ENCODE measurements at regions not wholly inside any gene's neighbourhood (a gene's known extent, or its start where the extent isn't known, plus 50 kb on each side); places are given as distances from the start of the nearest gene placed in this dataset.

GRCh38 chr4:10974371-10974770 is 289.8 kb upstream of the CLNK start:
- no peak for DNase-seq

GRCh38 chr4:10973686-10974085 is 289.1 kb upstream of the CLNK start:
- no peak for DNase-seq

GRCh38 chr4:10971800-10972401 is 287.3 kb upstream of the CLNK start:
- no peak for DNase-seq

- DNase-seq, result no peak
Observed at GRCh38 chr4:10965196-10965595, 280.6 kb upstream of the CLNK start.

GRCh38 chr4:10963958-10964703 is 279.6 kb upstream of the CLNK start:
- DNase-seq, result no peak

GRCh38 chr4:10963241-10963640 is 278.7 kb upstream of the CLNK start:
- no peak for DNase-seq

- no peak for DNase-seq
Observed at GRCh38 chr4:10962246-10962645, 277.7 kb upstream of the CLNK start.

- DNase-seq, result no peak
Observed at GRCh38 chr4:10960389-10960788, 275.8 kb upstream of the CLNK start.

- DNase-seq, result no peak
Observed at GRCh38 chr4:10959586-10959985, 275.0 kb upstream of the CLNK start.

- no peak for DNase-seq
Observed at GRCh38 chr4:10958226-10958856, 273.8 kb upstream of the CLNK start.

GRCh38 chr4:10951306-10951705 is 266.7 kb upstream of the CLNK start:
- DNase-seq, result no peak

- DNase-seq, result no peak
Observed at GRCh38 chr4:10949039-10949733, 264.6 kb upstream of the CLNK start.

- no peak for DNase-seq
Observed at GRCh38 chr4:10947898-10948297, 263.3 kb upstream of the CLNK start.

GRCh38 chr4:10944321-10944720 is 259.8 kb upstream of the CLNK start:
- no peak for DNase-seq

- no peak for DNase-seq
Observed at GRCh38 chr4:10942156-10942555, 257.6 kb upstream of the CLNK start.

- DNase-seq, result no peak
Observed at GRCh38 chr4:10929818-10930217, 245.2 kb upstream of the CLNK start.

GRCh38 chr4:10925996-10926395 is 241.4 kb upstream of the CLNK start:
- no peak for DNase-seq

- no peak for DNase-seq
Observed at GRCh38 chr4:10924274-10924673, 239.7 kb upstream of the CLNK start.

GRCh38 chr4:10917566-10917965 is 233.0 kb upstream of the CLNK start:
- DNase-seq, result peak; percentile 93

- no peak for DNase-seq
Observed at GRCh38 chr4:10898072-10898471, 213.5 kb upstream of the CLNK start.

GRCh38 chr4:10897076-10897475 is 212.5 kb upstream of the CLNK start:
- DNase-seq, result no peak

GRCh38 chr4:10893395-10893794 is 208.8 kb upstream of the CLNK start:
- DNase-seq, result no peak

- DNase-seq, result no peak
Observed at GRCh38 chr4:10891866-10892265, 207.3 kb upstream of the CLNK start.

GRCh38 chr4:10889819-10890218 is 205.3 kb upstream of the CLNK start:
- no peak for DNase-seq
